Activated naive CD8-positive, alpha-beta T cell treated with anti-CD3 and anti-CD28 coated beads, Interleukin-2, amount 50 U/mL, for 24 hours (primary cell): ENCODE measurements at regions not wholly inside any gene's neighbourhood (a gene's known extent, or its start where the extent isn't known, plus 50 kb on each side); places are given as distances from the start of the nearest gene placed in this dataset.

Experiments used
- ATAC-seq: fragments of 150-1000 bp; cut with Tn5 transposase; one replicate; pipeline ENCODE4 v1.10.0; 2021
- DNase-seq: peaks from one replicate; pipeline ENCODE4 v3.0.0; 2021
- H3K27ac Mint-ChIP-seq: one replicate; pipeline ENCODE4 v1.8.0; 2021; ENCODE audit warnings: mild to moderate bottlenecking, mixed read lengths
- H3K27me3 Mint-ChIP-seq: one replicate; pipeline ENCODE4 v1.8.0; 2021; ENCODE audit warnings: mixed read lengths
- H3K36me3 Mint-ChIP-seq: one replicate; pipeline ENCODE4 v1.8.0; 2021; ENCODE audit warnings: low read depth, mixed read lengths
- H3K4me1 Mint-ChIP-seq: one replicate; pipeline ENCODE4 v1.8.0; 2021; ENCODE audit warnings: mixed read lengths
- H3K4me3 Mint-ChIP-seq: one replicate; pipeline ENCODE4 v1.8.0; 2021; ENCODE audit warnings: mild to moderate bottlenecking, moderate library complexity, mixed read lengths
- H3K9me3 Mint-ChIP-seq: one replicate; pipeline ENCODE4 v1.8.0; 2021; ENCODE audit warnings: mixed read lengths

DNA sequence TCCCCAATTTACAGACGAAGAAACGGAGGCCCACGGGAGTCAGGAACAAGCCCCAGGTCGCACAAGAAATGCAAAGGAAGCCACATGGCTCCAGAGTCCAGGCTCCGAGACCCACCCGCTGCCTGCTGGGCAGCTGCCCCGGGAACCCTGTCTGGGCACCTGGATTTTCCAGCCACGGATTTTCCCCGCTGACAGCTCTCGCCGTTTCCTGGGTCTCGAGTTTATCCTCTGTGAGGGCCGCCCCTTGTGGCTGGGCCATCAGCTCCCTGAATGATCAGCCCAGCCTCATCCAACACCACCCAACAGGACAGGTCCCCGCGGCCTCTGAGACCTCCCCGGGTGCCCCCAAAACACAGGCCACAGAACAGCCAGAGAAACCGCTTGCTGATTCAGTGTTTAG is 189.7 kb downstream of the BRD1 start:
- Mint-ChIP-seq H3K27me3 (no peaks in the 10 kb centered on the region), H3K9me3 (no peaks in the 10 kb centered on the region), H3K36me3 (no peaks in the 10 kb centered on the region), H3K27ac (no peak overlapping the region), H3K4me1 (no peaks in the 10 kb centered on the region), H3K4me3 (no peak overlapping the region)
- ATAC-seq (no peak), DNase-seq (no peak)

DNA sequence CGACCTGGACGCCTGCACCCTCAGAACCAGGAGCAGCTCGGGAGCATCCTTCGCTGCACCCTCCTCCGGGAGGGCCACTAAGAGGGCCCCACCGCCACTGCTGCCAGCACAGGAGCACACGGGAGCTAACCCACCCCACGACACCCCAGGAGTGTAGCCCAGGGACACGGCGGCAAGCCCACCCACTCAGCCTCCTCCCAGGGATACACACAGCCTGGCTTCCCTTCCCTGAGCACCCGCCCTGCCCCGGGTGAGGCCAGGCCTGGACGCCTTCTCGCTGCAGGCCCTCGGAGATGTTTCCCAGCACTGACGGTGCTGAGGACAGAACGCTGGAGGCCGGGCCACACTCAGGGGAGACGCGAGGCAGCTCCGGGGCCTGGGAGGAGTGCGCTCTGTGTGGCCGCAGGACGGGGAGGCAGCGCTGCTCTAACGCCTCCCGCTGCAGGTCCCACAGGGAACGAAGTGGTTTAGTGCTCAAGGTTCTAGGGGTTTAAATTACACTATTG is 190.4 kb downstream of the BRD1 start:
- ATAC-seq (no peak), DNase-seq (no peak)
- H3K36me3 Mint-ChIP-seq, result no peaks in the 10 kb centered on the region
- H3K4me1 Mint-ChIP-seq, result no peaks in the 10 kb centered on the region
- H3K4me3 Mint-ChIP-seq, result no peak overlapping the region
- H3K27me3 Mint-ChIP-seq, result no peaks in the 10 kb centered on the region
- H3K27ac Mint-ChIP-seq, result no peak overlapping the region
- H3K9me3 Mint-ChIP-seq, result no peaks in the 10 kb centered on the region

DNA sequence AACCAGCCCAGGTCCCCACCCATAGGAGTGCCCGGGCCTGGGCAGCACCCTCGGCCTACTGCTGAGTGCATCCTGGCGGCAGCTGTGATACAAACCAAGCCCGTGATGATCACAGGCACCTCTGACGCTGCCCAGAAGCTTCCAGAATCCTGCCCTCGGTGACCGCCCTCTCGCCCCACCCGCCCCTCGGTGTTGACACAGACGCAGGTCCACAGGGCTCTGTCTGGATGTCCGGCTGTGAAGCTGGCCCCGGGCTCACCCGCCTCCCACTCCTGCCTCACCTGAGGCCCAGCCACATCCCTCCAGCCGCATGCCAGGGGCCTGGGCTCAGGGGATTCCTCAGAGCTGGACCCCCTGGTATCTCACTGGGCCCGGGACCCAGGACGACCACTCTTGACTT is 191.0 kb downstream of the BRD1 start:
- H3K4me3 Mint-ChIP-seq, result no peak overlapping the region

DNA sequence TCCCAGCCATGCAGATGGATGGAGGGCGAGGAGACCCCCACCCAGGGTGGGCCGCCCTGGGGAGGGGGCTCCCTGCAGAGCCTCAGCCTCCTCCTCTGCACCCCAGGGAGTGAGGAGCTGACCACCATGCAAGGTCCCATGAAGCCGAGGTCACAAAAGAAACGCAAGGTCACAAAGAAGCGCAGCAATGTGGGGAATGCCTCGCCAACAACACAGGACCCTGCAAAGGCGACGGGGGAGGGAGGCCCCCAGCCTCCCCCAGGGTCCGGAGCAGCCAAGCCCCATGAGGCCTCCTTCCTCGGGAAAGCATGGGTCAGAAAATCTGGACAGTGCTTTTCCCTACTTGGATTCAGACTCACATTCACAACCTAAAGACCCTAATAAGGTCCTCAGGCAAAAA is 191.5 kb downstream of the BRD1 start:
- Mint-ChIP-seq H3K4me3 (no peak overlapping the region), H3K9me3 (no peaks in the 10 kb centered on the region), H3K27ac (no peak overlapping the region), H3K36me3 (no peaks in the 10 kb centered on the region), H3K27me3 (no peaks in the 10 kb centered on the region), H3K4me1 (no peaks in the 10 kb centered on the region)
- DNase-seq, result no peak
- ATAC-seq, result no peak

More for the DNA sequence above, 191.0 kb downstream of the BRD1 start:
- ATAC-seq (no peak), DNase-seq (no peak)
- Mint-ChIP-seq H3K27ac (no peak overlapping the region), H3K4me1 (no peaks in the 10 kb centered on the region), H3K27me3 (no peaks in the 10 kb centered on the region), H3K9me3 (no peaks in the 10 kb centered on the region), H3K36me3 (no peaks in the 10 kb centered on the region)

DNA sequence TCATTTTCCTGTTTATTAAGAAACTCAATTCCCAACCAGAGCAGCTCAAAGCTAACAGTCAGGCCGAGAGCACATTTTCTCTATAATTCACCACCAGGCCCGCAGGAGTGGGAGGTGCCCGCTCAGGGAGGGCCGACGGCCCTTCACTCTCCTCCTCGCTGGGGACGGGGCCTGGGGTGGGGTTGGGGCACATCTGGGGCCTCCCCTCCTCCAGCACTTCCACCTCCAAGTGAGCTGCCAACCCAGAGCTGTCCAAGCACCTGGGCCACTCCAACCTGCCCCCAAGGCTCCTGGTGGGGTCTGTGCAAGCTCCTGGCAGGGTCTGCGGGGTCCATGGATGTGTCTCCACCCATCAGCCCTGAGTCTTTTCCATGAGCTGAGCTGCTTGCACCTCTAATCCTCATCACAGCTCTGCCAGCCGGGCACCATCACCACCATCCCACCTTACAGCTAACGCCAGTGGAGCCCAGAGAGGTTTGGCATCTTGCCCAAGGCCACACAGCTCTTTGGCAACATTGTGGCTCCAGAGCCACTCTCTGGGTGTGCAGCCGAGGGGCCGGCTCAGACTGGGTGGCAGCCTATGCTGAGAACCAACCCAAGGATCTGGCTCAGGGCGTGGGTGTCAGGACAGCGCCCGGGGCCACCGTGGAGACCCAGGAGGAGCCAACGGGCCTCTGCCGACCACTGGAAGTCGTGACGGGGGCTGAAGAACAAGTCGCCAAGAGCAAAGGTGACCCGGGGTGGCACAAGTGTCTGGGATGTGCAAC is 193.5 kb downstream of the BRD1 start:
- Mint-ChIP-seq H3K36me3 (no peaks in the 10 kb centered on the region), H3K27ac (no peak overlapping the region), H3K27me3 (no peaks in the 10 kb centered on the region), H3K4me3 (no peak overlapping the region), H3K4me1 (no peaks in the 10 kb centered on the region), H3K9me3 (no peaks in the 10 kb centered on the region)
- DNase-seq (no peak), ATAC-seq (no peak)

DNA sequence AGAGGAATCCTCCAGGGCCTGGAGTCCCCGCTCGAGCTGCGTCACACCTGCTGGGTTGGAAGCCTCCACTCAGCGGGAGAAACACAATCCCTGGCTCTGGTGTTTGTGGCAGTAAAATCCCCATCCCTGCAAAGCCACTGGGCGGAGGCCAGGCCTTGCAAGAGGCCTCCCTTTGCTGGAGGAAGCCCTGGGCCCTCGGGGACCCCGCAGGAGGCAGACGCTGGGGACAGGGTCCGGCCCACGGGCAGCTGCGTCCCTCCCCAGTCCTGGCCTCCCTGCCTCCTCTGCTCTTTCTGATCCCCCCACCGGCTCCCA is 194.7 kb downstream of the BRD1 start:
- no peak for ATAC-seq
- Mint-ChIP-seq H3K4me1 (no peaks in the 10 kb centered on the region), H3K27me3 (no peaks in the 10 kb centered on the region), H3K4me3 (no peak overlapping the region), H3K27ac (no peak overlapping the region), H3K36me3 (no peaks in the 10 kb centered on the region), H3K9me3 (no peaks in the 10 kb centered on the region)
- no peak for DNase-seq

DNA sequence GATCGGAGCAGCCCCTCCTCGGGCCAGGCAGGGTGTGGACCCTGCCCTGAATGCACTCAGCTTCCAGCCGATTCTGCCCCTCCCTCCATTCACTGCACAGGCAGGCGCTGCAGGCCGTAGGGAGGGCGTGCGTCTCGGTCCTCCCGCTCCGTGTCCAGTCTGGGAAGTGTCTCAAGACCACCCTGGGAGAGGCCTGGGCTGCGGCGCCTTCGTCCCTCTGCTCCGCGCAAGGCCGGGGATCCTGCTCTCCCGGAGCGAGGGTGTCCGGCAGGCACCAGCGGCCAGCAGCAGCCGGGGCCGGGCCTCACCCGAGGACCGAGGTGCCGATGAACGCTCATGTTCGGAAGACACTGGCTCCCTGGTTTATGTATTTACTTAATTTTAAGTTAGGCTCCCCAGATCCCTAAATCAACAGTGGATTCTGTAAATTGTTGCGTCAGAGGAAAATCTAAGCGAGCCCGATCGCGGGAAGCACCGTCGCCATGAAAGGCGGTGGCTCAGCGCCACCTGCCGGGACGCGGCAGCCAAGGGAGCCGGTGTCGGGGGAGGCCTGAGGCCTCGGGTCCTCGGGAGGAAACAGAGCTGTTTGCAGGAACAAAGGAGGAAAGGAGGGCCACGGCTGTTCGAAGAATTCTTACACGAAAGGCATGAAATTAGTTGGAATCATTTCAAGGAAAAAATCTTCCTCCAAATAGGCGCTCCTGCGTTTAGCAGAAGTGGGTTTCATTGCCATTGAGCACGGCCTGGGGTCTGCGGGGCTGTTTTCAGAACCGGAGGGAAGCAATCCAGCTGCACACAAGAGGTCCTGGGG is 195.3 kb downstream of the BRD1 start:
- Mint-ChIP-seq H3K4me3 (no peak overlapping the region), H3K36me3 (no peaks in the 10 kb centered on the region), H3K27me3 (no peaks in the 10 kb centered on the region), H3K27ac (no peak overlapping the region), H3K9me3 (no peaks in the 10 kb centered on the region), H3K4me1 (no peaks in the 10 kb centered on the region)
- DNase-seq (peak; percentile 18), ATAC-seq (no peak)

DNA sequence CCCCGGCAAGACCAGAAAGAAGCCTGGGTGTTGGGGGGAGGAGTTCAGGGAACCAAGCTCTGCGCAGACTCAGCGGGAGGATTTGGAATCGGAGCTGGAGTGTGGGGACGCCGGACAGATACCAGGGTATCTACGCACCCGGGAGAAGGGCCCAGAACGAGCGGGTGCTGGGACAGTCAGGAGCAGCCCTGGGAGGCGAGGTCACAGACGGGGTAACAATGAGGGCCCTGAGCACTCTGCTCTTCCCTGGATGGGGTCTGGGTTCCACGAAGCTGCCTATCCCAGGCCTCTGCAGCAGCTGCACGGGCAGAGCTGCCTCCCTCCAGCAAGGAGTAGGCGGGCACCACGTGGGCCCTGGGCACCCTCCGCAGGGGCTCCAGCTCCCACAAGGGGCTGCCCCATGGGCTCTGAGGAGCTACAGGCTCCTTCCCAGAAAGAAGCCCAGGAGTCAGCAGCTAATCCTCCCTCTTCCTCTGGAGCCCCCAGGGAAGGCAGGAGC is 197.2 kb downstream of the BRD1 start:
- DNase-seq (no peak), ATAC-seq (no peak)
- Mint-ChIP-seq H3K4me1 (no peaks in the 10 kb centered on the region), H3K27ac (no peak overlapping the region), H3K27me3 (no peaks in the 10 kb centered on the region), H3K36me3 (peaks cover 1% of the 10 kb centered on the region), H3K9me3 (no peaks in the 10 kb centered on the region), H3K4me3 (no peak overlapping the region)

DNA sequence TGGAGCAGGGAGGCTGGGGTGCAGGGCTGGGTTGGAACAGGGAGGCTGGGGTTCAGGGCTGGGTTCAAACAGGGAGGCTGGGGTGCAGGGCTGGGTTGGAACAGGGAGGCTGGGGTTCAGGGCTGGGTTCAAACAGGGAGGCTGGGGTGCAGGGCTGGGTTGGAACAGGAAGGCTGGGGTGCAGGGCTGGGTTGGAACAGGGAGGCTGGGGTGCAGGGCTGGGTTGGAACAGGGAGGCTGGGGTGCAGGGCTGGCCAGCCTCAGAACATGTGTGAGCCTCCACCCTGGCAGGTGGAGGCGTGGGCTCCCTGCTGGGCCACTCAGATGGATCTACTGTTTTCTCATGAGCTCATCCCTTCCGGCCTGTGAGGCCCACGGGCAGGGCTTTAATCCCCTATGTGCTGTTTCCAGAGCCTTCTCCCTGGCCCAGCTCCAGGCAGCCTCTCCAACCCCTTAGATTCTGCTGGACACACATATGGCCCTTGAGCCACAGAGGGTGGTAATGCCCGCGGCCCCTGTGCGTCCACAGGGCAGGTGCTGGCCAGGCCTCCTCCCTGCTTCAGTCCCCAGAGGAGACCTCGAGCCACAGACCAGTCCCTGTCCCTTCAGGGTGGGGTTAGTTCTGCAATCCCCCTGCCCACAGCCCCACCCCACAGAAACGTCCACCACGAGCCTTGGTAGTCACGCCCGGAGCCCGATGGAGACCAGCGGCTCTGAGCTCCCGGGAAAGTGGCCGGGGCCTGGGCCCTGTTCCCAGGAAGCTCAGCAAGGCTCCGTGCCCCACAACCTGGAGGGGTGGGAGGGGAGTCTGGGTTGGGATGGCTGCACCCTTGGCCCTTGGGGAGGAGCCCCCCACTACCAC is 197.9 kb downstream of the BRD1 start:
- Mint-ChIP-seq H3K27me3 (no peaks in the 10 kb centered on the region), H3K27ac (no peak overlapping the region), H3K4me1 (peaks cover 3% of the 10 kb centered on the region), H3K4me3 (no peak overlapping the region), H3K36me3 (peaks cover 2% of the 10 kb centered on the region), H3K9me3 (no peaks in the 10 kb centered on the region)
- ATAC-seq, result no peak
- no peak for DNase-seq

DNA sequence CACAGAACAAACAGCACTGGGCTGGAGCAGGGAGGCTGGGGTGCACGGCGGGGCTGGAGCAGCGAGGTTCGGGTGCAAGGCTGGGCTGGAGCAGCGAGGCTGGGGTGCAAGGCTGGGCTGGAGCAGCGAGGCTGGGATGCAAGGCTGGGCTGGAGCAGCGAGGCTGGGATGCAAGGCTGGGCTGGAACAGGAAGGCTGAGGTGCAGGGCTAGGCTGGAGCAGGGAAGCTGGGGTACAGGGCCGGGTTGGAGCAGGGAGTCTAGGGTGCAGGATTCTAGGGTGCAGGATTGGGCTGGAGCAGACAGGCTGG is 198.5 kb downstream of the BRD1 start:
- no peak overlapping the region for H3K27ac Mint-ChIP-seq
- H3K9me3 Mint-ChIP-seq, result no peaks in the 10 kb centered on the region
- no peak for ATAC-seq
- peaks cover 2% of the 10 kb centered on the region for H3K36me3 Mint-ChIP-seq
- no peak overlapping the region for H3K4me3 Mint-ChIP-seq
- DNase-seq, result no peak
- no peaks in the 10 kb centered on the region for H3K27me3 Mint-ChIP-seq
- H3K4me1 Mint-ChIP-seq, result peaks cover 8% of the 10 kb centered on the region

DNA sequence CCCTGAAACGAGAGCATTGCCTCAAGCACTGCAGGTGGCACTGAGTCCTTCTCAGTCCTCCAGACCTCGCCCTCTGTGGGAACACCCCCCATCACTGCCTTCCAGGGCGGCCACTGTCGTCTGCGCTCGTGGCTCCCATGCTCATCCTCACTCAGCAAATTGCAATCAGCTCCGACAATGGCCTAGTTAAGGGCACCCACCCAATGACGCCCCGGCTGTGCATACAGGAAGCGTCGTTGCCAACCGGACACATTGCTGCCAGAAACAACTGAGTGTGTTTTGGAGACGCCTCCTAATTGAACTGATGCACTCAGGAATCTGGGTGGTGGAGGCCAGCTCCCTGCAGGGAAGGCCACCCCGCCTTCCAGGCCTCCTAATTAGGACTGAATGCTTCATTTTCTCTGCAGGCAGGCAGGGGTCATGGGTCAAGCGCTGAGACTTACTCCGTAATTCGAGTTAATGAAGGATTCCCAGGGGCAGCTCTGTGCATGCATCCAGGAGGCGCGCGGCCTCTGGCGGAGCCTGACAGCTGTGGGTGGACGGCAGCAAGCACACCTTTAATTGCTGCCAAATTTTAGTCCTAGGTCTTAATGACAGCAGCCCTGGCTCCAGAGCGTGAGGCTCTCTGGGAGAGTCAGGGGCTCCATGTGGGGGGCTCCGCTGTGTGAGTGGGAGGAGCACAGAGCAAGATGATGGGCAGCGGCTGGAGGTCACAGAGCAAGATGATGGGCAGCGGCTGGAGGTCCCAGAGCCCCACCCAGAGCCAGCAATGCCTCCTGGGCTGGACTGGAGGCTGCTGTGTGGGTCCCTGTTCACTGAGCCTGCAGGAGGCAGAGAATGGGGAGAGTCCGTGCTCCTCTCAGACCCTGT is 199.0 kb downstream of the BRD1 start:
- ATAC-seq (no peak), DNase-seq (no peak)
- H3K27me3 Mint-ChIP-seq, result no peaks in the 10 kb centered on the region
- no peak overlapping the region for H3K4me3 Mint-ChIP-seq
- H3K4me1 Mint-ChIP-seq, result peaks cover 12% of the 10 kb centered on the region
- peaks cover 2% of the 10 kb centered on the region for H3K36me3 Mint-ChIP-seq
- no peaks in the 10 kb centered on the region for H3K9me3 Mint-ChIP-seq
- H3K27ac Mint-ChIP-seq, result no peak overlapping the region

DNA sequence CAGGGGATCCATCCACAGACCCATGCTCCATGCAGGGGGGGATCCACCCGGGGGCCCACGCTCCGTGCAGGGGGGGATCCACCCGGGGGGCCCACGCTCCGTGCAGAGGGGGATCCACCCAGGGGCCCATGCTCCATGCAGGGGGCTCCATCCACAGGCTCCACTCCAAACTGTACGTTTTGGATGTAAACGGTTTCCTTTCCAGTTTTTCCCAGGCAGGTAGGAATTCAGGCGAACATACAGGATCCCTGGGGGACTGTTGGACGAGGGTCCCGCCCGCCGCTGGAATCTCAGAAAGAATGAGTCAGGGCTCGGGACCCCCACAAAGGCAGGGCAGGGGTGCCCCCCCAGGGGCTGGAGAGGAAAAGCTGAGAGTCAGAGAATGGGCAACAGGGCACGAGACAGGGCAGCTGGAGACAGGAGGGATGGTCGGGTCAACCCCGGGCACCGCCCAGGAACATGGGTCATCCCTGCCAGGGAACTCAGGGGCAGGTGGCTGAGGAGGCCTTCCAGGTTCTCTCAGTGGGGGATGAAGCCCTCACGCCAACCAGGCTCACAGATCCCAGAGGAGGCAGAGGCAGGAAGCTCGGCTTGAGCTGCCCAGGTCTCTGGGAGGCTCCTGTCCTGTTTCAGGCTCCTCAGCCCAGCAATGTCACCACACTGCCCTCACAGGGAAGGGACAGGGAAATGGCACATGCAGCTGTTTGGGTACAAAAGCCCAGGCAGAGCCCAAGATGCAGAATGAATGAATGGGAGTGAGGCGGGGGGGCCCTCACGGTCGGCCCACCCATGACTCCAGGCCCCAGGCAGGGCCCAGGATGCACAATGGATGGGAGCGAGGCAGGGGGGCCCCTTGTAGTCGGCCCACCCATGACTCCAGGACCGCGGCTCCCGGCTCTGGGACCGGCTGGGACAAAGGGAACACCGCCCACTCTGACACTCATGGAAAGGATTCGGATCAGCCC is 200.2 kb downstream of the BRD1 start:
- H3K4me3 Mint-ChIP-seq, result no peak overlapping the region
- H3K36me3 Mint-ChIP-seq, result peaks cover 2% of the 10 kb centered on the region
- DNase-seq (no peak), ATAC-seq (no peak)
- H3K4me1 Mint-ChIP-seq, result peaks cover 15% of the 10 kb centered on the region
- H3K9me3 Mint-ChIP-seq, result no peaks in the 10 kb centered on the region
- H3K27me3 Mint-ChIP-seq, result no peaks in the 10 kb centered on the region
- no peak overlapping the region for H3K27ac Mint-ChIP-seq
